Rectal smooth muscle tissue (tissue), 1 donor: ENCODE measurements at regions not wholly inside any gene's neighbourhood (a gene's known extent, or its start where the extent isn't known, plus 50 kb on each side); places are given as distances from the start of the nearest gene placed in this dataset.
"Not testable (repeated sequence)": the region's sequence is repeated elsewhere in the genome, so short reads cannot be mapped to it uniquely, and the experiment has no call there.

Source experiments
- H3K27ac ChIP-seq: one replicate; pipeline ENCODE4 v1.7.0; 2013; ENCODE audit warnings: low read depth, low read length, inconsistent platforms
- H3K27me3 ChIP-seq: one replicate; pipeline ENCODE4 v1.7.0; 2013; ENCODE audit warnings: low read length; ENCODE audit not compliant: control insufficient read depth, insufficient read depth
- H3K36me3 ChIP-seq: one replicate; pipeline ENCODE4 v1.7.0; 2013; ENCODE audit warnings: low read length; ENCODE audit not compliant: control insufficient read depth, insufficient read depth
- H3K4me1 ChIP-seq: one replicate; pipeline ENCODE4 v1.7.0; 2013; ENCODE audit warnings: low read length; ENCODE audit not compliant: control insufficient read depth, insufficient read depth
- H3K4me3 ChIP-seq: one replicate; pipeline ENCODE4 v1.7.0; 2013; ENCODE audit warnings: low read length
- H3K9ac ChIP-seq: one replicate; pipeline ENCODE4 v1.7.0; 2013; ENCODE audit warnings: low read length

DNA sequence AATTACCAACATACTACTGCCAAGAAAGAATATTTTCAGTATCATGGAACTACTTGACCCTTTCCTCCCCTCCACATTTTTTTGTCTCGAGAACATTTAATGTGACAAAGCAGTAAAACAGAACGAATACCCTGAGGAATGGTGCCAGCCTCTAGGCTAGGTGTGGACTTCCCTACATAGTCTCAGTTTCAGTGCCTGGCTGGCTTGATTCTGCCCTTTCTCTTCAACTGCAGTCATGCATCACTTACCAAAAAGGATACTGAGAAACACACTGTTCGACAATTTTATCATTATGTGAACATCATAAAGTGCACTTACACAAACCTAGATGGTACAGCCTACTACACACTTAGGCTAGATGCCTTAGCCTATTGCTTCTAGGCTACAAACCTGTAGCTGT, 305.3 kb upstream of the HNRNPA3 start:
- no peak overlapping the region for H3K4me3 ChIP-seq

DNA sequence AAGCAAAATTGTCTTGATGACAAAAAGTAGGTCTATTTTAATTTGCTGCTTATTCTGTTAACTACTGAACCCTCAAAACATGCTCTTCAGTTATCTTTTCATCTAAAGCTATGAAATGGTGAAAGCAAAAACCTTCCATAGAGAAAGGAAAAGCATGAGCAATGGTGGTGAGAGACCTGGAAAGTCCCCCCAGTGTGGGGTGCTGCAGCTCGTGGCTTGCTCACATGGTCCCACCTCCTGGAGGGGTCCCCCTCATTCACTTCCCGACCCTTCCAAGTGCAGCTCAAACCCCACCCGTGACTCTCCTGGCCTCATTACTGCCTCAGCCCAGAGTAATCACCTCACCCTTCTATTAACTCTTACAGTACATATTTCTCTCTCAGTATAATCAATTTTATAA, 301.8 kb upstream of the HNRNPA3 start:
- Histone ChIP-seq H3K27me3 (no peaks in the 10 kb centered on the region), H3K4me1 (peaks cover 3% of the 10 kb centered on the region), H3K9ac (no peak overlapping the region), H3K4me3 (no peak overlapping the region), H3K27ac (no peak overlapping the region), H3K36me3 (no peaks in the 10 kb centered on the region)

More for the DNA sequence above, 305.3 kb upstream of the HNRNPA3 start:
- Histone ChIP-seq H3K9ac (no peak overlapping the region), H3K36me3 (no peaks in the 10 kb centered on the region), H3K27me3 (no peaks in the 10 kb centered on the region), H3K4me1 (peaks cover 3% of the 10 kb centered on the region), H3K27ac (no peak overlapping the region)

DNA sequence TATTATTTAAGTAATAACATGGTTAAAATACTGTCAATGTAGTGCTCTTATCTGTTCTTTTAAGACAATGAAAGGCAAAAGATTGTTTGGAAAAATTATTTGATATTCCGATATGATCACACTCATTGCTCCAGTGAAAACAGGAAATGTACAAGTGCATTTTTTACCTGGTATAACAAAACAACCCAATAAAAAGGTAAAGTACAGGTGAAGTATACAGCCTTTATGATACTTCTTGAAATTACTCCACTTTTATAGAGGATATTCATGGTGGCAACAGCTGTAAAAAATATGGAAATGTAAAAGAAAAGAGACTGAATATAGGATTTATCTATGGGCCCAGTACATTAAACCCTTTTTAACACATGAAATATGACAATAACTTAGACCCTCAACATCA, 298.6 kb upstream of the HNRNPA3 start:
- no peaks in the 10 kb centered on the region for H3K27me3 ChIP-seq
- no peak overlapping the region for H3K9ac ChIP-seq
- no peak overlapping the region for H3K27ac ChIP-seq
- no peaks in the 10 kb centered on the region for H3K4me1 ChIP-seq
- H3K36me3 ChIP-seq: no peaks in the 10 kb centered on the region
- H3K4me3 ChIP-seq: no peak overlapping the region

DNA sequence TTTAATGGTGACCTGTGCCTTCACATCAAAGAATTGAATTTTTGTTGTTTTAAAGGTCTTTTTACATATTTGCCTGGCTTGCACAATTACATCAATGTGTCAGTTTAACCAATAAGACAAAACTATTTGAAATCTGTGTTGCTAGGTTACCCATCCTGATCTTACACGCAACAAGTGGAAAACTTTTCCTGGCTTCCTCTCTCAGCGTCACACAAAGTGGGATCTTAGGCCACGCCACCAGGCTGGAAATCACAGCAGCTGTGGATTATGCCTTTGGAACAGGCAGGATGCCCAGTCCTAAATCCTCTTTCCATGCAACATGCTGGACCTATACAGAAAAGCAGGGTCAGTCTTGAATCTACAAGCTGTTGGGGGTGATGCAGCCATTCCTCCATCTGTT, 298.2 kb upstream of the HNRNPA3 start:
- Histone ChIP-seq H3K4me3 (no peak overlapping the region), H3K9ac (no peak overlapping the region), H3K27me3 (no peaks in the 10 kb centered on the region), H3K27ac (no peak overlapping the region), H3K36me3 (no peaks in the 10 kb centered on the region), H3K4me1 (no peaks in the 10 kb centered on the region)

DNA sequence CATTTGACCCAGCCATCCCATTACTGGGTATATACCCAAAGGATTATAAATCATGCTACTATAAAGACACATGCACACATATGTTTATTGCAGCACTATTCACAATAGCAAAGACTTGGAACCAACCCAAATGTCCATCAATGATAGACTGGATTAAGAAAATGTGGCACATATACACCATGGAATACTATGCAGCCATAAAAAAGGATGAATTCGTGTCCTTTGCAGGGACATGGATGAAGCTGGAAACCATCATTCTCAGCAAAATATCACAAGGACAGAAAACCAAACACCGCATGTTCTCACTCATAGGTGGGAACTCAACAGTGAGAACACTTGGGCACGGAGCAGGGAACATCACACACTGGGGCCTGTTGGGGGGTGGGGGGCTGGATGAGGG, 290.0 kb upstream of the HNRNPA3 start:
- H3K27me3 ChIP-seq, H3K9ac ChIP-seq, H3K36me3 ChIP-seq, H3K27ac ChIP-seq, H3K4me3 ChIP-seq, H3K4me1 ChIP-seq: not testable (repeated sequence)

DNA sequence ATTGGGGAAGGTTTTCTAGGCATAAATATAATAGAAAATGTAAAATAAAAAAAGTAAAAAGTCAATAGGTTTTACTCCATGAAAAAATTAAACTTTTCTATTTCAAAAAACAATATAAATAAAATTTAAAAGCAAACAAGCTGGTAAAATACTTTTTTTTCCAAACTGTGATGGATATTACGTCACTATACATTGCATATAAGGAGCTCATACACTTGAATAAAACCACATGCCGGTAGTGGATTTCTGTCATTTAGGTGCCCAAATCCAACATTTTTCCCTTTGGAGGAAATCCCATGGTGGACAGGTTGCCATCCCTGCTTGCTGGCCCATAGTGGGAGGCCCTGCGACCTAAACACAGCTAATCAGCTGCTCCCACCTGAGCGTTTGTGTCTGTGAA, 289.4 kb upstream of the HNRNPA3 start:
- H3K27ac ChIP-seq: no peak overlapping the region
- H3K9ac ChIP-seq: no peak overlapping the region
- no peaks in the 10 kb centered on the region for H3K27me3 ChIP-seq
- no peaks in the 10 kb centered on the region for H3K4me1 ChIP-seq
- H3K4me3 ChIP-seq: no peak overlapping the region
- H3K36me3 ChIP-seq: no peaks in the 10 kb centered on the region

DNA sequence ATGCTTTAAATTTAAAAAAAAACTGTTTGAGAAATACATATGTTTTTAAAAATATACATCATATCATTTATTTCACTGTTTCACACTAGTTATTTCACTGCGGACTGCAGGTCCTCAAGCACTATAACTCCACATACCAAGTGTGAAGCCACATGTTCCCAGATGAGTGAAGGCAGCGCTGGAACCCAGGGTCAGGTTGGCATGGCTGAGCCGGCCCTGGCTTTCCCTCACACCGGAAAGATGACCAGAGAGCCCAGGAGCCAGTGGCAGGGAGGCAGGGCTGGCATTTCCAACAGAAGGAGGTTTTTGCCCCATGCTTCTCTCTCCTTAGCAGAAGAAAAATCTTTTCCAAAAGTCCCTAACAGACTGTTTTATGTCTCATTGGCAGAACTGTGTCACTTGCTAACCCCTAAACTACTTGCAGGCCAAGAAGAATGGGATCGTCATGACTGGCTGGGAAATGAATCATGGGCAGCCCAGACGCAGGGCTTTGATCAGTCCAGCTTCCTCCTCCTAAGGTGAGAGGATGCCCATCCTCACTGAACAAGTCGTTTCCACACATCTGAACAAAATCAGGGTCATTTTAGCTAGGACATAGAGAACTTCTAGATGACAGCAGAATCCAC, 287.6 kb upstream of the HNRNPA3 start:
- Histone ChIP-seq H3K9ac (no peak overlapping the region), H3K4me3 (no peak overlapping the region), H3K4me1 (no peaks in the 10 kb centered on the region), H3K36me3 (no peaks in the 10 kb centered on the region), H3K27me3 (no peaks in the 10 kb centered on the region), H3K27ac (no peak overlapping the region)

DNA sequence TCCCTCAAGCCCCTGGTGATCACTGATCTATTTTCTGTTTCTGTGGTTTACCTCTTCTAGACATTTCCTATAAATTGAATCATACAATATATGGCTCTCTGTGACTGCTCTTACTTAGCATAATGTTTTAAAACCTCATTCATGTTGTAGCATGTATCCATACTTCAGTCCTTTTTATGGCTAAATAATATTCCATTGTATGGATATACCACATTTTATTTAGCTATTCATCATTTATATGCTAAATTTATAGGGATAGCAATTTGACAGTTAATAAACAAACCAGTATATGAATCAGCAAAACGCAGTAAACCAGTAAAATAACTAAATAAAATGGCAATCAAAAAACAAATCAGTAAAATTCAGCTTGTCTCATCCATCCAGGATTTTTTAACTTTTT, 286.1 kb upstream of the HNRNPA3 start:
- Histone ChIP-seq H3K4me1 (no peaks in the 10 kb centered on the region), H3K36me3 (no peaks in the 10 kb centered on the region), H3K27ac (no peak overlapping the region), H3K4me3 (no peak overlapping the region), H3K27me3 (no peaks in the 10 kb centered on the region), H3K9ac (no peak overlapping the region)

DNA sequence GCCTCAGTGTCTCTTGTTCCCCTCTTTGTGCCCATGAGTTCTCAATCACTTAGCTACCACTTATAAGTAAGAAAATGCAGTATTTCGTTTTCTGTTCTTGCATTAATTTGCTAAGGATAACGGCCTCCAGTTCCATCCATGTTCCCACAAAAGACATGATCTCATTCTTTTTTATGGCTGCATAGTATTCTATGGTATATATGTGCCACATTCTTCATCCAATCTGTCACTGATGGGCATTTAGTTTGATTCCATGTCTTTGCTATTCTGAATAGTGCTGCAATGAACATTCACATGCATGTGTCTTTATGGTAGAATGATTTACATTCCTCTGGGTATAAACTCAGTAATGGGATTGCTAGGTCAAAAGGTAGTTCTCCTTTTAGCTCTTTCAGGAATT, 283.2 kb upstream of the HNRNPA3 start:
- not testable (repeated sequence) for H3K27ac ChIP-seq, H3K36me3 ChIP-seq, H3K9ac ChIP-seq, H3K4me3 ChIP-seq, H3K27me3 ChIP-seq, H3K4me1 ChIP-seq

DNA sequence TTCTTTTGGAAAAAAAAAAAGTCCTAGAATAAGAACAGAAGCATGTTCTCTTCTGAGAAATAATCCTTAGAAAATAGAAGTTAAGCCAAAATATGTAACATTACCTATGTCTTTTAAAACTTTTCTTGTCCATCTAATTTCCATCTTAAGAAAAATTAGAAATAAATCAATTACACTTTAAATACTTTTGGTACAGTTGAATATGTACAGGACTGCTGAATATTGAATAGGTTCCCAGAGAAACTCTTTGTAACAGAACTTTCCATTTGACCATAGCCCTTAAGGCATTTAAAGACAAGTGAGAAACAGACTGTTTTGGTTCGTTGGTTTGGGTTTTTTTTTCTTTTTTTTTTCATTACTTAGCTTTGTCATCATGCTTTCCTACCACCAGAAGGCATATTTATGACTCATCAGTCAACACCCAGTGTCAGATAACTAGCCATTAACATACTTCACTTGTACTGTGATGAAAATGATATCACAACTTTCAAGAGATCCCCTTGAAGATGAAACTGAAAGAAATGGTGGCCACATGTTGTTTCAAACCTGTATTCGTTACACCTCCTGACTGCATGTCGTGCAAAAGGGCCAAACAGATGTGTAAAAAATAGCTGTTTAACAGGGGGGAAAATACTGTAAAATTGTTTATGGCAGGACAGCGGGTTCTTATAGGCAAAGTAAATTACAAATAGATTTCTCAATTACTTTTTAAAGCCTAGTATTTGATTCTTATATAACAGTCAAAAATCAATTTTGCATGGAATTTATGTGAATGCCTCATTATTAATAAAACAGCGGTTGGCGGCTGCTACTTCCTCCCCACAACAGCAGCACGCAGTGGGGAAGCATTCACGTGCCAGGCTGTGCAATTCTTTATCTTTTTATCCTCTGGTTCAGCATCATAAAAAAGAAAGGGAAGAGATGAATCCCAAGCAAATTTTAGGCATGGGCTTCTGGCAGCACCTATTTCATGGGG, 280.7 kb upstream of the HNRNPA3 start:
- Histone ChIP-seq H3K4me3 (no peak overlapping the region), H3K9ac (no peak overlapping the region), H3K4me1 (no peaks in the 10 kb centered on the region)

DNA sequence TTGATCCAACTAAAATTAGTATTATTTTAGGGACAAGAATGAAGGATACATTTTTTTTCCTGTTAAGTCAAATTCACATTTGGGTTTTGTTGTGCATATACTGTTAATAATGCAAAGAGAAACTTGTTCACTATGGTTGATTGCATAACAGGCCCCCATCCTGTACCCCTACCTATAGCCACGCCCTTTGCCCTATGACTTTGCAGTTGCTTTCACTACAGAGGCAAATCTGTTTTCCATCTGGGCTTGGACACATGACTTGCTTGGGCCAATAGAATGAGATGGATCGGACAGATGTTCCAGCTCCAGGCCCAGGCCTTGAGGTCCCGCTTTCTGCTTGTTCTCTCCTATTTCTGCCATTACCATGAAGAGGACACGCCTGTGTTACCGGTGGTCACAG, 278.5 kb upstream of the HNRNPA3 start:
- H3K9ac ChIP-seq: no peak overlapping the region
- no peaks in the 10 kb centered on the region for H3K4me1 ChIP-seq
- H3K36me3 ChIP-seq: no peaks in the 10 kb centered on the region
- no peak overlapping the region for H3K4me3 ChIP-seq
- H3K27me3 ChIP-seq: no peaks in the 10 kb centered on the region
- H3K27ac ChIP-seq: no peak overlapping the region

More for the DNA sequence above, 280.7 kb upstream of the HNRNPA3 start:
- H3K27me3 ChIP-seq: no peaks in the 10 kb centered on the region
- no peak overlapping the region for H3K27ac ChIP-seq
- no peaks in the 10 kb centered on the region for H3K36me3 ChIP-seq

DNA sequence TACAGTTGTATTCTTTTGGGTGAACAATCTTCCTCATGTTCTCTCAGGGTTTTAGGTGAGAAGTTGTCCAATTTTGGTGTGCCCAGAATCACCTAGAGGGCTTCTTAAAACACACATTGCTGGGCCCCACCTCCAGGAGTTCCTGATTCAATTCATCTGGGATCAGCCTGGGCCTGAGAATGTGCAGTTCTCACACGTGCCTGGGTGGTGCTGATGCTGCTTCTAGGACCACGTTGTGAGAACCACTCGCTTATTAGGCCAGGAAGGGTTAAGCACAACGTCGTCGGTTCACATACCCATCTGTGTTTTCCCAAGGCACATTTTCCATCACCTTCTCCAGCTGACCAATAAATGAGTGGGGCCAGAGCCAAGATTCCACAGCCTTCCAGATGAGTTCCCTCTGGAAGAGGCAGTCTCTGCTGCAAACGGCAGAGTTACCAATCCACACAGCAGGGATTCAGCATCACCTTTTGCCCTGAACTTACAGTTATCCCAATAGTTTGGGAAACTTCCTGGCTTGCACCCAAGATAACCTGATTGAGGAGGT, 277.7 kb upstream of the HNRNPA3 start:
- H3K4me1 ChIP-seq: no peaks in the 10 kb centered on the region
- H3K9ac ChIP-seq: no peak overlapping the region
- no peaks in the 10 kb centered on the region for H3K27me3 ChIP-seq
- no peak overlapping the region for H3K4me3 ChIP-seq
- no peak overlapping the region for H3K27ac ChIP-seq
- no peaks in the 10 kb centered on the region for H3K36me3 ChIP-seq
